Kidney epithelial cell (primary cell): ENCODE measurements at regions not wholly inside any gene's neighbourhood (a gene's known extent, or its start where the extent isn't known, plus 50 kb on each side); places are given as distances from the start of the nearest gene placed in this dataset.

Experiments used
- DNase-seq: peaks from one replicate; pipeline ENCODE4 v3.0.0-alpha.2; 2010; ENCODE audit warnings: low read depth
- H3K27me3 ChIP-seq: 2 replicates; pipeline ENCODE4 v1.6.0; 2011; ENCODE audit warnings: low read length; ENCODE audit not compliant: control insufficient read depth, insufficient read depth
- H3K36me3 ChIP-seq: 2 replicates; pipeline ENCODE4 v1.5.1; 2011; ENCODE audit warnings: low read length; ENCODE audit not compliant: control insufficient read depth, insufficient read depth
- H3K4me3 ChIP-seq: 2 replicates; pipeline ENCODE4 v1.5.1; 2011; ENCODE audit warnings: low read depth, mild to moderate bottlenecking, control low read depth, low read length
- CTCF ChIP-seq: IDR thresholded peaks from 2 replicates; pipeline ENCODE4 v1.5.1; 2011; ENCODE audit warnings: mild to moderate bottlenecking, moderate library complexity, low read length, control low read depth, inconsistent platforms; ENCODE audit not compliant: insufficient read depth, poor library complexity, severe bottlenecking

GRCh38 chr3:135549928-135550494 lies 415.5 kb upstream of the PPP2R3A start:
- DNase-seq, result no peak
- TF ChIP-seq CTCF, result no peak
- Histone ChIP-seq H3K36me3 (no peaks in the 10 kb centered on the region), H3K27me3 (no peaks in the 10 kb centered on the region), H3K4me3 (no peak overlapping the region)

DNA sequence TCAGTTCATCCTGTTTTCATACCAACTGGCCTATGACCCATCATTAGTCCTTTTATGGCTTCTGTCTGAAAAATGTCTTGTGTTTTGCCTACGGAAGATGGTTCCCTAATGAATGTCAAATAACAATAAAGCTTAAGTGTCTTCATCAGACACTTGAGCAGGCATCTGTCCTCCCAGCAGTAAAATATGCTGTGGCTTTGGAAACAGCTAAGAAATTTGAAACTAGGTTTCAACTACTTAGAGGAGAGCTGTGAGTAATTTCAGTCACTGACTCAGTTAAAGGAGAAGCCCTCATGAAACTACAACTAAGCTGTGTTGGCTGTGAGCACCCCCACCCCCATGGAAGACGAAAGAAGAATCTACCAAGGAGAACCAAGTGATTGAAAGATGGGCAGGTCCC lies 409.4 kb upstream of the PPP2R3A start:
- no peaks in the 10 kb centered on the region for H3K27me3 ChIP-seq
- no peak for TF ChIP-seq CTCF
- DNase-seq, result no peak
- H3K36me3 ChIP-seq, result no peaks in the 10 kb centered on the region
- H3K4me3 ChIP-seq, result no peak overlapping the region

- no peak overlapping the region for H3K4me3 ChIP-seq
- DNase-seq, result no peak
- no peak for TF ChIP-seq CTCF
Measured at GRCh38 chr3:135558150-135558783, 407.3 kb upstream of the PPP2R3A start.

DNA sequence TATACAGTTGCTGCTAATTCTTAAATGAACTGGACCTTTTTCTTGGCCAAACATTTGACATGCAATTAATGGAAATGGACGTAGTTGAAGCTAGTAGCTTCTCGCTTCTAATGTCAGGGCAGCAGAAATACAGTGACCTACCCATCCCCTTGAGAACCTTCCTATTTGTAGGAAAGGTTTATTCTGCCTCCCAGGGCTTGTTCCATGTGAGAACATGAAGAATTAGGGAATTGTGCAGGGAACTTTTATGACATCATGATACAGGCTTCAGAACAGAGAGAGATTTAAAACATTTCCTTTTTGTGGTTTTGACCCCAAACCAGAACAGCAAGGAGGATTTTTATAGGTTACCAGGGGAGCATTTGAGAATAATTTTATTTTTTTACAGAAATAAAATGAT lies 406.6 kb upstream of the PPP2R3A start:
- Histone ChIP-seq H3K27me3 (no peaks in the 10 kb centered on the region), H3K4me3 (no peak overlapping the region), H3K36me3 (no peaks in the 10 kb centered on the region)
- no peak for TF ChIP-seq CTCF
- DNase-seq, result no peak

More at GRCh38 chr3:135558150-135558783, 407.3 kb upstream of the PPP2R3A start:
- H3K27me3 ChIP-seq, result no peaks in the 10 kb centered on the region
- no peaks in the 10 kb centered on the region for H3K36me3 ChIP-seq

DNA sequence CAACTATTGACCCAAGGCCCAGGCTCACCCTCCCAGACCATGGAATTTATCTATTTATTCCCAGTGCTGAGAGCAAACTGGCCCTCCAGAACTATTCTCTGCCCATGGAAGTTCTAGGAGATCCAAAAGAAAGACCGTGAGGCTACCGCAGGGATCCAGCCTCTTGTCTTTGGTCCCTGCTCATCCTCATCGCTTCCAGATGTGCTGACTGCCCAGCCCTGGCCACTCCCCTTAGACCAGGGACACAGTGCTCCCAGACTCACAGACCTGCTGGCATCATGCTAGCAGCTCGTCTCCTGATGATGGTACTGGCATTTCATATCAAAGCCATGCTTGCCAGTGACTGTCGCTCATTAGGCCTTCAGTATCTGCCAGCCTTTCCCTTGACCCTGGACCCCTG lies 405.7 kb upstream of the PPP2R3A start:
- Histone ChIP-seq H3K36me3 (no peaks in the 10 kb centered on the region), H3K27me3 (no peaks in the 10 kb centered on the region), H3K4me3 (no peak overlapping the region)
- no peak for TF ChIP-seq CTCF
- DNase-seq, result no peak

DNA sequence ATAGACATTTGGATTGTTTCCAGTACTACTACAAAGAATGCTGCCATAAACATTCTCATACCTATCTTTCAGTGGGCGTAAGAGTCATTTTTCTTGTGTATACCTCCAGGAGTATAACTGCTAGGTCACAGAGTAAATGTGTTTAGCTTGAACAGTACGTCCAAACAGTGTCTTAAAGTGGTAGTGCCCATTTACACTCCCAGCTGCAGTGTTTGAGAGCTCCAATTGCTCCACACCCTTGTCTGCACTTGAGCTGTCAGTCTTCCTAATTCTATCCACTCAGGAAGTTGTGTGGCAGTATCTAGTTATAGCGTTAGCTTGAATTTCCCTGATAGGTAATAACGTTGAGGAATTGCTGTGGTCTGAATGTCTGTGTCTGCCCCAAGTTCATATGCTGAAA lies 404.7 kb upstream of the PPP2R3A start:
- Histone ChIP-seq H3K27me3 (no peaks in the 10 kb centered on the region), H3K36me3 (no peaks in the 10 kb centered on the region), H3K4me3 (no peak overlapping the region)
- no peak for TF ChIP-seq CTCF
- no peak for DNase-seq
